GM21723 (cell line): ENCODE measurements at regions not wholly inside any gene's neighbourhood (a gene's known extent, or its start where the extent isn't known, plus 50 kb on each side); places are given as distances from the start of the nearest gene placed in this dataset.

Source experiments
- ATAC-seq: cut with Tn5 transposase; IDR thresholded peaks from one replicate; pipeline ENCODE4 v1.9.1; 2021; ENCODE audit warnings: mild to moderate bottlenecking, moderate library complexity; ENCODE audit not compliant: unreplicated experiment

- ATAC-seq, result no peak
Observed at GRCh38 chr1:9179463-9180110, 50.7 kb upstream of the GPR157 start.

- ATAC-seq, result no peak
Observed at GRCh38 chr1:9180111-9180819, 51.4 kb upstream of the GPR157 start.

GRCh38 chr1:9181176-9181906 lies 52.4 kb upstream of the GPR157 start:
- peak; percentile 59 for ATAC-seq

GRCh38 chr1:9181990-9182783 lies 52.4 kb upstream of the H6PD start:
- ATAC-seq, result peak; percentile 45

- ATAC-seq, result peak; percentile 23
Observed at GRCh38 chr1:9182784-9183257, 51.8 kb upstream of the H6PD start.

- no peak for ATAC-seq
Observed at GRCh38 chr1:9183441-9183840, 51.1 kb upstream of the H6PD start.

GRCh38 chr1:9183898-9184297 lies 50.7 kb upstream of the H6PD start:
- no peak for ATAC-seq

- no peak for ATAC-seq
Observed at GRCh38 chr1:9184749-9185148, 49.8 kb upstream of the H6PD start.
